DND-41 (cell line): ENCODE measurements at regions not wholly inside any gene's neighbourhood (a gene's known extent, or its start where the extent isn't known, plus 50 kb on each side); places are given as distances from the start of the nearest gene placed in this dataset.

ENCODE experiments used
- CTCF ChIP-seq: IDR thresholded peaks from 2 replicates; pipeline ENCODE4 v1.5.1; 2012; ENCODE audit warnings: borderline replicate concordance, low read length, moderate library complexity, mild to moderate bottlenecking; ENCODE audit not compliant: poor library complexity, severe bottlenecking; ENCODE audit errors: extremely low read depth
- EZH2 ChIP-seq: IDR thresholded peaks from 3 replicates; pipeline ENCODE4 v1.6.1; 2012; ENCODE audit warnings: borderline replicate concordance, low read depth, mild to moderate bottlenecking, moderate library complexity, low read length, inconsistent platforms; ENCODE audit not compliant: severe bottlenecking

DNA sequence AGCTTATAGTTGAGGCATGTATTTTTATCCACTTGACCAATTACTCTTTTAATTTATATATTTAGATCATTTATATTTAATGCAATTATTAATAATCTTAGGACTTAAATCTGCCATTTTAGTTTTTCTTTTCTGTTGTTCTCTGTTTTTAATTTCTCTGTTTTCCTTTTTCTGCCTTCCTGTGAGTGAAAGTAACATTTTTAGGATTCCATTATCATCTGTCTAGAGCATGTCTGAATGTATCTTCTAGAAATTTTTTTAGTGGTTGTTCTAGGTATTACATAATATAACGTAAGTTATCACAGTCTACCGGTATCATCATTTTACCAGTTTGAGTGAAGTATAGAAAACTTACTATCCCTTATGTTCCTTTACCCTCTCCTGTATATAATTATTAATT is 197.3 kb downstream of the UNC5CL start:
- TF ChIP-seq EZH2 (no peak), CTCF (no peak)
